Mesodermal cell (in vitro differentiated cells): ENCODE measurements at regions not wholly inside any gene's neighbourhood (a gene's known extent, or its start where the extent isn't known, plus 50 kb on each side); places are given as distances from the start of the nearest gene placed in this dataset.
A peak's percentile ranks its signal among the peaks of the same experiment; 100 is the strongest.

Experiments
- H3K27ac ChIP-seq: 2 replicates; pipeline ENCODE4 v1.7.0; 2013; ENCODE audit warnings: mild to moderate bottlenecking, low read depth, low read length, moderate library complexity; ENCODE audit not compliant: severe bottlenecking
- H3K36me3 ChIP-seq: 2 replicates; pipeline ENCODE4 v1.7.1; 2013; ENCODE audit warnings: mild to moderate bottlenecking, low read length, moderate library complexity; ENCODE audit not compliant: control insufficient read depth, insufficient read depth
- H3K4me1 ChIP-seq: one replicate; pipeline ENCODE4 v1.7.1; 2013; ENCODE audit warnings: mild to moderate bottlenecking, low read length; ENCODE audit not compliant: insufficient read depth, control insufficient read depth, poor library complexity, severe bottlenecking
- H3K4me3 ChIP-seq: 2 replicates; pipeline ENCODE4 v1.7.0; 2013; ENCODE audit warnings: low read length, control low read depth, mild to moderate bottlenecking; ENCODE audit not compliant: insufficient read depth, poor library complexity, severe bottlenecking; ENCODE audit errors: extremely low read depth
- H3K9me3 ChIP-seq: 2 replicates; pipeline ENCODE4 v1.7.1; 2013; ENCODE audit warnings: mild to moderate bottlenecking, low read length, moderate library complexity; ENCODE audit not compliant: control insufficient read depth
- WGBS, 2 experiments: methylation state at CpG; one replicate each; pipeline ENCODE4 v1.1.5; 2013; ENCODE audit warnings: missing lambda C conversion rate in 2 of 2; ENCODE audit not compliant: insufficient coverage in 2 of 2; 5-methylcytosine and 5-hydroxymethylcytosine counted together

DNA sequence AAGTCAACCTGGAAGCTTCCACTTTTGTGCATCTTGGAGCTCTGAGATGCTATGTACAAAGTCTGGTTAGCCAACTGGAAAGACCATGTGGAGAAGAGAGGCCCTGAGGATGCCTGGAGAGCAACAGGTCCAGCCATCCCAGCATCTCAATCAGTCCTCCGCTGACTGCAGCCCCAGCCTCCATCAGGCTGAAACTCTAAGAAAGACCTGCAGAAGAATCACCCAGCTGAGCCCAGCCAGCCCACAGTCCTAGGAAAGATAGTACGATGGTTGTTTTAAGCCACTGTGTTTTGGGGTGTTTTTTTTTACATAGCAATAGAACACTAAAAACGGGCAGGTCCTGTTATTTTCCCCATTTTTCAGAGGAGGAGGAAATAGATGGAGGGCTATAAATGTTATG, 84.0 kb downstream of the NCR2 start:
- 90% methylated on average over 2 of the region's 3 CpGs; no CpG with 5 or more reads in 1 of the 2 experiments for WGBS, 2 experiments
- Histone ChIP-seq H3K4me3 (no peak overlapping the region), H3K4me1 (peaks cover 5% of the 10 kb centered on the region), H3K36me3 (no peaks in the 10 kb centered on the region), H3K27ac (no peak overlapping the region), H3K9me3 (peaks cover 10% of the 10 kb centered on the region)

DNA sequence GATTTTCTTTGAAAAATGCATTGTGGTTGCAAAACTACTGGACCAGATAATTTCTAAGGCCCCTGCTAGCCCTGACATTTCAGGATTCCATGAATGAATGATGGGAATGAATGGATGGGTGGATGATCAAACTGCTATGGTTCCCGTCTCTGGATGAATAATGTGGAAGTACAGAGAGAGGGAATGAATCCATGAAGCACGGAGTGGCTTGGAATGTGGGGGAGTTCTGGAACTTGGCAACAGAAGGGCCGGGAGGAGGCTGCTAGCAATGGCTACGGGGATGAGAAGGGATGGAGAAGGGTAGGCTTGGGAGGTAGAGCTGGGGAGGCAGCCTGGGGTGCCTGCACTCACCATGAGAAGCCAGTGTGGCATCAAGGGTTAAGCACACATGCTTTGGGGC, 84.8 kb downstream of the NCR2 start:
- WGBS, 2 experiments, result 84 to 87% methylated on average over 3 to 4 of the region's 4 CpGs
- Histone ChIP-seq H3K9me3 (peaks cover 10% of the 10 kb centered on the region), H3K27ac (no peak overlapping the region)

DNA sequence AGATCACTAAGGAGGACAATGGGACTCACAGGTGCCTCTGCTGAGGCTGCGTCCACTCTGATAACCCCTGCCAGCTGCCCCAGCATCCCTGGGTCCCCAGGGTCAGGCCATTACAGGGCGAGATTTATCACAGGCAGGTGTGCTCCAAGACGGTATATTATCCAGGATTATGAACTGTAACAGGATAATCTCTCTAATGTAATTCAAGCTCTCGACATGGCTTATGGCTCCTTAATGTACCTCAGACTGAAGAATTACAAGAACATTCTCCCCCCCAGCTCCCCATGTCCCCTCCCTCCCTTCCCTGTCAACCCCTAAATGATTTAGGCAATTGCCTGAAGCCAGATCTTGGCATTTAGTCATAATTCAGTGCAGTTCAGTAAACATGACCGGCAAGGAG, 86.8 kb downstream of the NCR2 start:
- H3K9me3 ChIP-seq, result peaks cover 10% of the 10 kb centered on the region
- 79 to 92% methylated on average over 5 of the region's 5 CpGs for WGBS, 2 experiments
- peaks cover 4% of the 10 kb centered on the region for H3K4me1 ChIP-seq
- H3K36me3 ChIP-seq, result no peaks in the 10 kb centered on the region
- H3K4me3 ChIP-seq, result no peak overlapping the region
- no peak overlapping the region for H3K27ac ChIP-seq

More for the DNA sequence above, 84.8 kb downstream of the NCR2 start:
- Histone ChIP-seq H3K4me3 (no peak overlapping the region), H3K4me1 (peaks cover 5% of the 10 kb centered on the region), H3K36me3 (no peaks in the 10 kb centered on the region)

- no peak overlapping the region for H3K4me3 ChIP-seq
- peaks cover 12% of the 10 kb centered on the region for H3K4me1 ChIP-seq
- H3K27ac ChIP-seq, result no peak overlapping the region
- H3K9me3 ChIP-seq, result peaks cover 10% of the 10 kb centered on the region
- H3K36me3 ChIP-seq, result no peaks in the 10 kb centered on the region
These were observed 87.6 kb downstream of the NCR2 start for GRCh38 chr6:41423002-41423401.

- H3K4me3 ChIP-seq, result no peak overlapping the region
- H3K9me3 ChIP-seq, result peaks cover 3% of the 10 kb centered on the region
- no peaks in the 10 kb centered on the region for H3K36me3 ChIP-seq
- no peak overlapping the region for H3K27ac ChIP-seq
- WGBS, 2 experiments, result 0 to 22% methylated on average over 2 to 3 of the region's 4 CpGs
- peaks cover 23% of the 10 kb centered on the region for H3K4me1 ChIP-seq
These were observed 89.1 kb downstream of the NCR2 start for GRCh38 chr6:41424370-41425058.

- WGBS, 2 experiments, result 86 to 100% methylated on average over 1 of the region's 1 CpG
- Histone ChIP-seq H3K9me3 (no peaks in the 10 kb centered on the region), H3K4me3 (no peak overlapping the region), H3K27ac (no peak overlapping the region), H3K4me1 (peaks cover 29% of the 10 kb centered on the region), H3K36me3 (no peaks in the 10 kb centered on the region)
These were observed 90.1 kb downstream of the NCR2 start for GRCh38 chr6:41425511-41425910.

DNA sequence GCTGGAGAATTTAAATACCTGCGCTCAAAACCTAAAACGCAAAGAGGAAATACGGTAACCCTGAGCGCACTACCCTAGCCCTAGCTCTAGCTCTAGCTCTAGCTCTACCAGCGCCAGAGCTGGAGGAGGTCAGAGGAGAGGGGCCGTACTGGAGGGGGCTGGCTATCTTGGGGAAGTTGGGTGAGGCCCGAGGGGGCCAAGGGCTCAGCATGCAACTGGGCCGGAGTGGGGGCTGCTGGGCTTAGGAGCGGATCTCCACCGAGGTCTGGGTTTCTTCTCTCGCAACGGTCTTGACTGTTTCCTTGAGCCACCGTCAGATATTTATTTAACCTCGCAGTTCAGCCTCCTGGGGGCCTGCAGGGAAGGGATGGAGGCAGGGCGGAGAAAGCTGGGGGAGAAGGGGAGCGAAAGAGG, 91.0 kb downstream of the NCR2 start:
- no peaks in the 10 kb centered on the region for H3K9me3 ChIP-seq
- H3K36me3 ChIP-seq, result no peaks in the 10 kb centered on the region
- H3K27ac ChIP-seq, result no peak overlapping the region
- 4 to 5% methylated on average over 7 to 9 of the region's 16 CpGs for WGBS, 2 experiments
- H3K4me3 ChIP-seq, result no peak overlapping the region
- peaks cover 35% of the 10 kb centered on the region for H3K4me1 ChIP-seq

GRCh38 chr6:41426888-41427641, 91.7 kb downstream of the NCR2 start:
- H3K27ac ChIP-seq, result no peak overlapping the region

GRCh38 chr6:41427642-41428335, 92.4 kb downstream of the NCR2 start:
- Histone ChIP-seq H3K27ac (no peak overlapping the region), H3K4me1 (peaks cover 35% of the 10 kb centered on the region), H3K9me3 (no peaks in the 10 kb centered on the region), H3K36me3 (no peaks in the 10 kb centered on the region), H3K4me3 (peak overlapping the region; percentile 21)
- 0% methylated on average over 35 to 50 of the region's 71 CpGs for WGBS, 2 experiments

More at GRCh38 chr6:41426888-41427641, 91.7 kb downstream of the NCR2 start:
- H3K4me3 ChIP-seq, result peak overlapping the region; percentile 1
- 1 to 3% methylated on average over 23 to 27 of the region's 30 CpGs for WGBS, 2 experiments
- H3K36me3 ChIP-seq, result no peaks in the 10 kb centered on the region
- H3K4me1 ChIP-seq, result peaks cover 35% of the 10 kb centered on the region
- H3K9me3 ChIP-seq, result no peaks in the 10 kb centered on the region

- 7 to 16% methylated on average over 7 to 11 of the region's 35 CpGs for WGBS, 2 experiments
- peaks cover 35% of the 10 kb centered on the region for H3K4me1 ChIP-seq
- H3K9me3 ChIP-seq, result no peaks in the 10 kb centered on the region
- peak overlapping the region; percentile 21 for H3K4me3 ChIP-seq
- H3K36me3 ChIP-seq, result no peaks in the 10 kb centered on the region
- no peak overlapping the region for H3K27ac ChIP-seq
These were observed 93.1 kb downstream of the NCR2 start for GRCh38 chr6:41428336-41428995.
